Lower leg skin (tissue), 3 donors: ENCODE measurements at regions not wholly inside any gene's neighbourhood (a gene's known extent, or its start where the extent isn't known, plus 50 kb on each side); places are given as distances from the start of the nearest gene placed in this dataset.

ENCODE experiments used
- CTCF ChIP-seq, 3 donors: fragments of 450-650 bp; IDR thresholded peaks; one replicate each; pipeline ENCODE4 v1.5.1; 2016; ENCODE audit warnings: antibody characterized with exemption in 3 of 3, mild to moderate bottlenecking in 3 of 3, moderate library complexity in 2 of 3
- POLR2A ChIP-seq, 2 donors: fragments of 450-650 bp; IDR thresholded peaks; one replicate each; pipeline ENCODE4 v1.6.1; 2016 to 2017; ENCODE audit warnings: antibody characterized with exemption in 2 of 2, mild to moderate bottlenecking in 1 of 2, moderate library complexity in 1 of 2

GRCh38 chr6:159490298-159490937 lies 202.6 kb downstream of the SOD2 start:
- TF ChIP-seq CTCF (IDR thresholded peaks at IDR 0.05) (no peak), POLR2A (IDR thresholded peaks at IDR 0.05) (no peak)
